NCI-H1092 (cell line): ENCODE measurements at regions not wholly inside any gene's neighbourhood (a gene's known extent, or its start where the extent isn't known, plus 50 kb on each side); places are given as distances from the start of the nearest gene placed in this dataset.

Source experiments
- DNase-seq: peaks from one replicate; lab custom pipeline; 2025; lab: John Stamatoyannopoulos, UW

- no peak for DNase-seq
These were observed 109.6 kb upstream of the ACSL4 start for GRCh38 chrX:109842611-109843010.

GRCh38 chrX:109843963-109844751, 111.1 kb upstream of the ACSL4 start:
- DNase-seq, result no peak

GRCh38 chrX:109844986-109845385, 111.9 kb upstream of the ACSL4 start:
- DNase-seq, result no peak

GRCh38 chrX:109845996-109846395, 112.9 kb upstream of the ACSL4 start:
- no peak for DNase-seq

- no peak for DNase-seq
These were observed 114.5 kb upstream of the ACSL4 start for GRCh38 chrX:109847257-109848187.

GRCh38 chrX:109848461-109849050, 115.5 kb upstream of the ACSL4 start:
- DNase-seq, result no peak

GRCh38 chrX:109854096-109854495, 121.0 kb upstream of the ACSL4 start:
- DNase-seq, result no peak

- no peak for DNase-seq
These were observed 122.4 kb upstream of the ACSL4 start for GRCh38 chrX:109855501-109855900.

GRCh38 chrX:109856974-109857373, 123.9 kb upstream of the ACSL4 start:
- DNase-seq, result no peak

- no peak for DNase-seq
These were observed 124.6 kb upstream of the ACSL4 start for GRCh38 chrX:109857584-109858228.

GRCh38 chrX:109858602-109859341, 125.7 kb upstream of the ACSL4 start:
- no peak for DNase-seq

- DNase-seq, result no peak
These were observed 126.6 kb upstream of the ACSL4 start for GRCh38 chrX:109859651-109860050.

- no peak for DNase-seq
These were observed 129.4 kb upstream of the ACSL4 start for GRCh38 chrX:109862433-109862832.

GRCh38 chrX:109863811-109864210, 130.8 kb upstream of the ACSL4 start:
- no peak for DNase-seq

GRCh38 chrX:109871121-109871888, 131.6 kb upstream of the TMEM164 start:
- no peak for DNase-seq

GRCh38 chrX:109872021-109872732, 130.7 kb upstream of the TMEM164 start:
- no peak for DNase-seq

GRCh38 chrX:109873574-109873973, 129.3 kb upstream of the TMEM164 start:
- DNase-seq, result no peak

- DNase-seq, result no peak
These were observed 128.9 kb upstream of the TMEM164 start for GRCh38 chrX:109873983-109874382.

- DNase-seq, result no peak
These were observed 128.4 kb upstream of the TMEM164 start for GRCh38 chrX:109874548-109874947.

GRCh38 chrX:109875831-109876230, 127.1 kb upstream of the TMEM164 start:
- no peak for DNase-seq
